Retinal pigment epithelial cell (primary cell): ENCODE measurements at regions not wholly inside any gene's neighbourhood (a gene's known extent, or its start where the extent isn't known, plus 50 kb on each side); places are given as distances from the start of the nearest gene placed in this dataset.
"Not testable (repeated sequence)": the region's sequence is repeated elsewhere in the genome, so short reads cannot be mapped to it uniquely, and the experiment has no call there.

ENCODE experiments used
- DNase-seq: peaks from one replicate; pipeline ENCODE4 v3.0.0-alpha.2; 2010; ENCODE audit warnings: low read depth
- H3K4me3 ChIP-seq: 2 replicates; pipeline ENCODE4 v1.5.1; 2011; ENCODE audit warnings: mild to moderate bottlenecking, low read length, control low read depth, moderate library complexity
- TF ChIP-seq, protein P1 (sequence below): conservative IDR thresholded peaks from 2 replicates; pipeline ENCODE4 v1.5.1; 2011; ENCODE audit warnings: low read depth, low read length, control low read depth, inconsistent platforms

DNA sequence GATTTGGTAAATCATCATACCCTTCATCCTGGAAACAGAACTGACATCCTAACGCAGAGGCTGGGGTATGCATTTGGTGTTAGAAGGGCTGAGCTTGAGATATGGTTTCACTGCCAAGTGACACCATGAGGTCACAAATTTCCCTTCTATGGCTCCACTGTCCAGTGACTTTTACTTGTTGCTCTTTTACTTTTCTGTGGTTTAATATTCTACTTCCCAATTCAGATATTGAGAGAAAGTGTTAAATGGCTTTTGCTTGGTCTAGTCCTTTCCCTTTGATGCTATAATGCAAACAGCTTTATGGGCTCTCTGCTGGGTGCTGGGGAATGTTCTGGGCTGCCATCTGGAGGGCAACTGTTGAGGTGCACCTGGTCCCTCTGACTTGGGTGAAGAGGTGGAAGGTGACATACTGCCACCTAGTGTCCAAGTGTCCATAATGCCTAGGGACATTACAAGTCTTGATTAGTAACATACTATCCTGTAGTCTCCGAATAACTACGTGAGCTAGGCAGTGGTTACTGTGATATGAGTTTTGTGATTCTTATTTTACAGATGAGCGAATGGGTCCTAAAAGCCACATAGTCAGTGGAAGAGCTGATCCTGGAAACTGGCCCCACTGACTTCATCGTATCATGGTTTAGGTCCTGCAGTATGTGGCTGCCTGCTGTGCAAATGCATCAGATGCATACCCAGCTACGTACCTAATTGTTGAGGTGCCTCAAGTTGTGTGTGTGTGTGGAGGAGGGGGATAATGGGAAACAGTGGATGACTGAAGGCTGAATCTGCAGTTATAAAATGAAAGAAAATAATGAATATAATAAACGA is 149.1 kb upstream of the RAG2 start:
- TF ChIP-seq, protein P1, sequence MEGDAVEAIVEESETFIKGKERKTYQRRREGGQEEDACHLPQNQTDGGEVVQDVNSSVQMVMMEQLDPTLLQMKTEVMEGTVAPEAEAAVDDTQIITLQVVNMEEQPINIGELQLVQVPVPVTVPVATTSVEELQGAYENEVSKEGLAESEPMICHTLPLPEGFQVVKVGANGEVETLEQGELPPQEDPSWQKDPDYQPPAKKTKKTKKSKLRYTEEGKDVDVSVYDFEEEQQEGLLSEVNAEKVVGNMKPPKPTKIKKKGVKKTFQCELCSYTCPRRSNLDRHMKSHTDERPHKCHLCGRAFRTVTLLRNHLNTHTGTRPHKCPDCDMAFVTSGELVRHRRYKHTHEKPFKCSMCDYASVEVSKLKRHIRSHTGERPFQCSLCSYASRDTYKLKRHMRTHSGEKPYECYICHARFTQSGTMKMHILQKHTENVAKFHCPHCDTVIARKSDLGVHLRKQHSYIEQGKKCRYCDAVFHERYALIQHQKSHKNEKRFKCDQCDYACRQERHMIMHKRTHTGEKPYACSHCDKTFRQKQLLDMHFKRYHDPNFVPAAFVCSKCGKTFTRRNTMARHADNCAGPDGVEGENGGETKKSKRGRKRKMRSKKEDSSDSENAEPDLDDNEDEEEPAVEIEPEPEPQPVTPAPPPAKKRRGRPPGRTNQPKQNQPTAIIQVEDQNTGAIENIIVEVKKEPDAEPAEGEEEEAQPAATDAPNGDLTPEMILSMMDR: peak; percentile 100
- peak; percentile 65 for DNase-seq
- H3K4me3 ChIP-seq: no peak overlapping the region

GRCh38 chr11:36744375-36745168 is 146.5 kb upstream of the RAG2 start:
- TF ChIP-seq, protein P1: peak; percentile 94
- DNase-seq: peak; percentile 22
- H3K4me3 ChIP-seq: no peak overlapping the region

GRCh38 chr11:36743039-36743438 is 145.0 kb upstream of the RAG2 start:
- TF ChIP-seq, protein P1: no peak
- DNase-seq: no peak
- no peak overlapping the region for H3K4me3 ChIP-seq

GRCh38 chr11:36741515-36741914 is 143.5 kb upstream of the RAG2 start:
- no peak for DNase-seq
- TF ChIP-seq, protein P1: no peak

GRCh38 chr11:36738292-36738861 is 140.3 kb upstream of the RAG2 start:
- no peak for DNase-seq
- H3K4me3 ChIP-seq: no peak overlapping the region
- TF ChIP-seq, protein P1: no peak

More at GRCh38 chr11:36741515-36741914, 143.5 kb upstream of the RAG2 start:
- H3K4me3 ChIP-seq: no peak overlapping the region

- DNase-seq: no peak
- H3K4me3 ChIP-seq: no peak overlapping the region
- TF ChIP-seq, protein P1: no peak
These were observed 138.1 kb upstream of the RAG2 start for GRCh38 chr11:36736103-36736502.

GRCh38 chr11:36733721-36734120 is 135.7 kb upstream of the RAG2 start:
- H3K4me3 ChIP-seq, DNase-seq: not testable (repeated sequence)
